T-cell (primary cell): ENCODE measurements at regions not wholly inside any gene's neighbourhood (a gene's known extent, or its start where the extent isn't known, plus 50 kb on each side); places are given as distances from the start of the nearest gene placed in this dataset.

Experiments
- ATAC-seq, 4 experiments: fragments of 200-7000 bp in 3 of 4; fragments of 150-1000 bp in 1 of 4; cut with Tn5 transposase; replicated peaks in 1 of 4; 1 replicate in 3 of 4; 2 replicates in 1 of 4; pipeline ENCODE4 v1.10.0; 2021; ENCODE audit warnings: moderate library complexity in 3 of 4, mild to moderate bottlenecking in 2 of 4, moderate number of reproducible peaks in 1 of 4
- CTCF ChIA-PET, 2 donors: fragments of 300-600 bp; sonication (Branson Sonifier 250); formaldehyde crosslinking; loops; one replicate each; lab custom pipeline; 2022; ENCODE audit warnings: antibody characterized with exemption in 2 of 2; lab: Charles Lee
- POLR2A ChIA-PET, 2 donors: fragments of 300-600 bp; sonication (Branson Sonifier 250); formaldehyde crosslinking; loops; one replicate each; lab custom pipeline; 2022; ENCODE audit warnings: antibody characterized with exemption in 2 of 2; lab: Charles Lee
- DNase-seq, 35 experiments: peaks; one replicate each; pipeline versions ENCODE4 v3.0.0 to v3.0.0-alpha.2; 2013 to 2023
- H3K27ac ChIP-seq: one replicate; pipeline ENCODE4 v1.5.1; 2013; ENCODE audit warnings: low read length
- H3K27me3 ChIP-seq, 2 experiments: replicated peaks in 1 of 2; 1 replicate in 1 of 2; 2 replicates in 1 of 2; pipeline versions ENCODE4 v1.6.1 to v1.7.0; 2013; ENCODE audit warnings: low read length in 1 of 2, mixed read lengths in 1 of 2; ENCODE audit not compliant: control insufficient read depth in 2 of 2, insufficient read depth in 2 of 2; ENCODE audit errors: extremely low read depth in 1 of 2
- H3K36me3 ChIP-seq, 2 donors: 1 replicate in 1 of 2; 2 replicates in 1 of 2; pipeline versions ENCODE4 v1.6.1 to v1.7.0; 2013; ENCODE audit warnings: low read length in 1 of 2; ENCODE audit not compliant: control insufficient read depth in 2 of 2, insufficient read depth in 1 of 2; ENCODE audit errors: extremely low read depth in 1 of 2
- H3K4me1 ChIP-seq, 2 experiments: 1 replicate in 1 of 2; 2 replicates in 1 of 2; pipeline versions ENCODE4 v1.6.1 to v1.7.0; 2013; ENCODE audit warnings: low read length in 2 of 2, mixed read lengths in 1 of 2; ENCODE audit not compliant: insufficient read depth in 2 of 2, control insufficient read depth in 1 of 2; ENCODE audit errors: extremely low read depth in 1 of 2
- H3K4me3 ChIP-seq, 2 donors: 1 replicate in 1 of 2; 2 replicates in 1 of 2; pipeline versions ENCODE4 v1.5.1 to v1.7.0; 2013; ENCODE audit warnings: mild to moderate bottlenecking in 2 of 2, low read length in 1 of 2, moderate library complexity in 1 of 2; ENCODE audit not compliant: control insufficient read depth in 1 of 2; ENCODE audit errors: extremely low read depth in 1 of 2
- H3K9me3 ChIP-seq: 2 replicates; pipeline ENCODE4 v1.7.0; 2013
- H3K27ac Mint-ChIP-seq, 2 donors: one replicate each; pipeline ENCODE4 v1.8.0; 2020 to 2021; ENCODE audit warnings: mild to moderate bottlenecking in 2 of 2, mixed read lengths in 2 of 2
- H3K27me3 Mint-ChIP-seq, 2 donors: one replicate each; pipeline ENCODE4 v1.8.0; 2021 to 2022; ENCODE audit warnings: mixed read lengths in 2 of 2
- H3K36me3 Mint-ChIP-seq: one replicate; pipeline ENCODE4 v1.8.0; 2021; ENCODE audit warnings: mixed read lengths
- H3K4me1 Mint-ChIP-seq, 3 donors: one replicate each; pipeline ENCODE4 v1.8.0; 2020 to 2022; ENCODE audit warnings: mixed read lengths in 3 of 3, mild to moderate bottlenecking in 1 of 3
- H3K4me3 Mint-ChIP-seq, 3 donors: one replicate each; pipeline ENCODE4 v1.8.0; 2020 to 2022; ENCODE audit warnings: mild to moderate bottlenecking in 3 of 3, mixed read lengths in 3 of 3, moderate library complexity in 3 of 3
- H3K9me3 Mint-ChIP-seq, 3 donors: one replicate each; pipeline ENCODE4 v1.8.0; 2020 to 2022; ENCODE audit warnings: mixed read lengths in 3 of 3
- WGBS: methylation state at CpG from one replicate; pipeline ENCODE4 v1.1.5; 2013; ENCODE audit warnings: missing lambda C conversion rate; ENCODE audit not compliant: insufficient coverage; 5-methylcytosine and 5-hydroxymethylcytosine counted together

DNA sequence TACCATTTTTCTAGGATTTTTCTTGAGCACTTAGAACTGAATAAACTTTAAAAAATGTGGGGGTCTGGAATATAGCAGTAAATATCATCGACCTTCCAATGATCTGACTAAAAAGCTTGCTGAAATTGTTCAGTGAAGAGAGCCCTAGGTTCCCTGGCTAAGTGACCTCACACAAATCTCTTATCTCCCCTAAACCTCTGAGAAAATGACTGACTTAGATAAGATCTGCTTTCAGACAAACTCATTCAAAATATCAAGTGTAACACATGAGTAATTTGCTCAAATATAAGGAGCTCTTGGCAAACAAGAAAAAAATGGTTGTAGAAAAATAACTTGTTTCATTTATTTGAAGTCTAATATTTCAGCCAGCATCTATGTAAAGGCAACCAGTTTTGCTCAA, 441.7 kb upstream of the SLIT2 start:
- Histone ChIP-seq H3K27me3 (no peaks in the 10 kb centered on the region), H3K4me3 (no peak overlapping the region), H3K36me3 (no peaks in the 10 kb centered on the region), H3K9me3 (no peaks in the 10 kb centered on the region), H3K27ac (no peak overlapping the region), H3K4me1 (no peaks in the 10 kb centered on the region)
- H3K27me3 Mint-ChIP-seq: no peaks in the 10 kb centered on the region
- ATAC-seq (no peak), DNase-seq (no peak)
- no peak overlapping the region for H3K4me3 Mint-ChIP-seq
- no CpG with 5 or more reads among the region's 1 CpG for WGBS
- POLR2A ChIA-PET: no interaction called here
- no peaks in the 10 kb centered on the region for H3K4me1 Mint-ChIP-seq
- peaks cover 9 to 13% (median 13%) of the 10 kb centered on the region in 3 donors for H3K9me3 Mint-ChIP-seq
- no peaks in the 10 kb centered on the region for H3K36me3 Mint-ChIP-seq
- no peak overlapping the region for H3K27ac Mint-ChIP-seq
- CTCF ChIA-PET: no interaction called here

DNA sequence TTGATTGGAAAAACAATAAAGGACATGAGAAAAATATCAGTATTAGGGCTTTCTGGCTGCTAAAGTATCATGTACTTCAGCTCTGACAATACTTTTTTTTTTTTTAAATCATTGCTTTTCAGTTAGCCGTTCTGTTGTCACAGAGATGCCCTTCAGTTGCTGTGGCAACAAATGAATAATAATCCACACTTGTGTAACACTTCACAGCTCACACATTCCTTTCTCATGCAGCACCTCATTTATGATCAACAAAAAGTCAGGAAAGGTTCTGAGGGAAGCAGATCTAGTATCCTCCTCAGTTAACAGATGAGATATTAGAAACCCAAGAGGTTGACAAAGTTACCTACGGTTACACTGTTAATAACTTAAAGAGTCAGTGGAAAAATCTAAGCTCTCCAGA, 444.2 kb upstream of the SLIT2 start:
- no peak overlapping the region for H3K4me3 ChIP-seq
- POLR2A ChIA-PET: no interaction called here
- H3K27me3 ChIP-seq: no peaks in the 10 kb centered on the region
- CTCF ChIA-PET: no interaction called here
- Mint-ChIP-seq H3K27me3 (no peaks in the 10 kb centered on the region), H3K4me1 (no peaks in the 10 kb centered on the region), H3K36me3 (no peaks in the 10 kb centered on the region), H3K27ac (no peak overlapping the region), H3K4me3 (no peak overlapping the region), H3K9me3 (peaks cover 14 to 20% (median 16%) of the 10 kb centered on the region in 3 donors)
- H3K9me3 ChIP-seq: no peaks in the 10 kb centered on the region
- H3K27ac ChIP-seq: no peak overlapping the region
- WGBS: no CpG with 5 or more reads among the region's 2 CpGs
- no peak for DNase-seq
- ATAC-seq: no peak
- H3K36me3 ChIP-seq: no peaks in the 10 kb centered on the region
- H3K4me1 ChIP-seq: no peaks in the 10 kb centered on the region

DNA sequence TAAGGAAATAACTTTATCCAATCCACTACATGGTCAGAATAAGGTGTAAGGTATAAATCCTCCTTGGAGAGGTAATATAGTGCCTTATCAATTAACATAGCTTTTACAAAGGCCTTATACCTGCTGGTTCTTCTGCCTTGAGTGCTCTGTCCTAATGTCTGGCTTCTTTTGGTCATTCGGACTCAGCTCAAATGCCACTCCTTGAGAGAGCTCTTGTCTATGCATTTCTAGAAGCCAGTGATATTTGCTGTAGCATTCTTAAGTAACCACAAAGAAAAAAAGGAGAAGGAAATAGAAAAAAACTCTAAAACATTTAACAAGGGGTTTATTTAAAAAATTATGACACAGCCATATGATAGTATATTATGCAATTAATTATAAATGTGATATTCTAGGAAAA, 444.8 kb upstream of the SLIT2 start:
- no peak for ATAC-seq
- H3K36me3 ChIP-seq: no peaks in the 10 kb centered on the region
- H3K4me1 ChIP-seq: no peaks in the 10 kb centered on the region
- ChIA-PET POLR2A (no interaction called here), CTCF (no interaction called here)
- WGBS: no CpG with 5 or more reads among the region's 1 CpG
- H3K4me3 ChIP-seq: no peak overlapping the region
- no peaks in the 10 kb centered on the region for H3K27me3 Mint-ChIP-seq
- H3K4me3 Mint-ChIP-seq: no peak overlapping the region
- no peak overlapping the region for H3K27ac ChIP-seq
- no peaks in the 10 kb centered on the region for H3K27me3 ChIP-seq
- H3K9me3 ChIP-seq: no peaks in the 10 kb centered on the region
- H3K9me3 Mint-ChIP-seq: peaks cover 13 to 20% (median 14%) of the 10 kb centered on the region in 3 donors
- H3K27ac Mint-ChIP-seq: no peak overlapping the region
- DNase-seq: no peak
- no peaks in the 10 kb centered on the region for H3K36me3 Mint-ChIP-seq
- no peaks in the 10 kb centered on the region for H3K4me1 Mint-ChIP-seq

- H3K4me3 Mint-ChIP-seq: no peak overlapping the region
- no peak for ATAC-seq
- H3K36me3 Mint-ChIP-seq: no peaks in the 10 kb centered on the region
- Histone ChIP-seq H3K27ac (no peak overlapping the region), H3K27me3 (no peaks in the 10 kb centered on the region), H3K4me1 (no peaks in the 10 kb centered on the region), H3K36me3 (no peaks in the 10 kb centered on the region), H3K9me3 (no peaks in the 10 kb centered on the region), H3K4me3 (no peak overlapping the region)
- H3K4me1 Mint-ChIP-seq: no peaks in the 10 kb centered on the region
- no peak for DNase-seq
- POLR2A ChIA-PET: no interaction called here
- H3K27ac Mint-ChIP-seq: no peak overlapping the region
- 70% methylated on average over 1 of the region's 2 CpGs for WGBS
- no peaks in the 10 kb centered on the region for H3K27me3 Mint-ChIP-seq
- CTCF ChIA-PET: no interaction called here
- H3K9me3 Mint-ChIP-seq: peaks cover 12 to 33% (median 16%) of the 10 kb centered on the region in 3 donors
These were observed 448.3 kb upstream of the SLIT2 start for GRCh38 chr4:19803406-19803805.

DNA sequence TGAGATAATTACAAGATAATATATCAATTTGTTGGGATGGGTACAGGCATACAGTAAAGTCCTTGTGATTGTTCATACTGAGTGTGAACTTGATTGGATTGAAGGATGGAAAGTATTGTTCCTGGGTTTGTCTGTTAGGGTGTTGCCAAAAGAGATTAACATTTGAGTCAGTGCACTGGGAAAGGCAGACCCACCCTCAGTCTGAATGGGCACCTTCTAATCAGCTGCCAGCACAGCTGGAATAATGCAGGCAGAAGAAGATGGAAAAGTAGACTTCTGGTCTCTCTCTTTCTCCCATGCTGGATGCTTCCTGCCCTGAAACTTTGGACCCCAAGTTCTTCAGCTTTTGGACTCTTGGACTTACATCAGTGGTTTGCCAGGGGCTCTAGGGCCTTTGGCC, 457.9 kb upstream of the SLIT2 start:
- no peak overlapping the region for H3K27ac ChIP-seq
- H3K4me3 ChIP-seq: no peak overlapping the region
- CTCF ChIA-PET: no interaction called here
- no peak for DNase-seq
- Mint-ChIP-seq H3K4me3 (no peak overlapping the region), H3K9me3 (peaks cover 14 to 24% (median 22%) of the 10 kb centered on the region in 3 donors), H3K27ac (no peak overlapping the region), H3K27me3 (no peaks in the 10 kb centered on the region), H3K4me1 (no peaks in the 10 kb centered on the region), H3K36me3 (no peaks in the 10 kb centered on the region)
- POLR2A ChIA-PET: no interaction called here
- H3K4me1 ChIP-seq: no peaks in the 10 kb centered on the region
- H3K27me3 ChIP-seq: no peaks in the 10 kb centered on the region
- no peak for ATAC-seq
- H3K9me3 ChIP-seq: no peaks in the 10 kb centered on the region
- no peaks in the 10 kb centered on the region for H3K36me3 ChIP-seq

- H3K4me1 ChIP-seq: no peaks in the 10 kb centered on the region
- Mint-ChIP-seq H3K27me3 (no peaks in the 10 kb centered on the region), H3K27ac (no peak overlapping the region), H3K4me1 (no peaks in the 10 kb centered on the region), H3K9me3 (peaks cover 14 to 20% (median 16%) of the 10 kb centered on the region in 3 donors), H3K36me3 (no peaks in the 10 kb centered on the region), H3K4me3 (no peak overlapping the region)
- no peak overlapping the region for H3K4me3 ChIP-seq
- ATAC-seq: no peak
- 65% methylated on average over 3 of the region's 5 CpGs for WGBS
- no peaks in the 10 kb centered on the region for H3K27me3 ChIP-seq
- no peak for DNase-seq
- H3K27ac ChIP-seq: no peak overlapping the region
- CTCF ChIA-PET: no interaction called here
- no peaks in the 10 kb centered on the region for H3K36me3 ChIP-seq
- H3K9me3 ChIP-seq: no peaks in the 10 kb centered on the region
- POLR2A ChIA-PET: no interaction called here
These were observed 460.1 kb upstream of the SLIT2 start for GRCh38 chr4:19791422-19792123.

DNA sequence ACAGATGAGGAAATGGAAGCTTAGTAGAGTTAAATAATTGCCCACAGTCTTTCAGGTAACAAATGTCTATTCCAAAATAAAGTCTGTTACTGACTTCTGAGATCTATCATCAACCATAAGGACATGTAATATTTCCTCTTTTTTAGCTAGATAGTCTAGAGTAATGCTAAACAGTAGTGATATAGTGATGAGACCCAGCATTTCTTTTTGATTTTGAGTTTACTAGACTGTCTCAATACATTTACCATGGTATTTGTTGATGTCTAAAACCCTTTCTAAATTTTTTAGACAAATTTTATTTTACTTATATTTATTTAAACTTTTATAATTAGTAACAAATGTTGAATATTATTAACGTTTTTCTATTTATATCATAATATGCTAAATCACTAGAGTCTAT, 465.1 kb upstream of the SLIT2 start:
- no peaks in the 10 kb centered on the region for H3K4me1 ChIP-seq
- Mint-ChIP-seq H3K36me3 (no peaks in the 10 kb centered on the region), H3K4me3 (no peak overlapping the region), H3K9me3 (peaks cover 13 to 34% (median 13%) of the 10 kb centered on the region in 3 donors), H3K27me3 (no peaks in the 10 kb centered on the region), H3K27ac (no peak overlapping the region), H3K4me1 (no peaks in the 10 kb centered on the region)
- no peak overlapping the region for H3K4me3 ChIP-seq
- peaks cover 2% of the 10 kb centered on the region for H3K9me3 ChIP-seq
- DNase-seq (no peak), ATAC-seq (no peak)
- H3K36me3 ChIP-seq: no peaks in the 10 kb centered on the region
- H3K27me3 ChIP-seq: no peaks in the 10 kb centered on the region
- ChIA-PET POLR2A (interaction anchor here in 1 of 2 donors (0.5 kb wide), 1 partner anchor 8 kb away, joined by 8 read pairs; no protein-coding TSS in a partner anchor), CTCF (no interaction called here)
- no peak overlapping the region for H3K27ac ChIP-seq
- WGBS: no CpG with 5 or more reads among the region's 1 CpG
